HEK293T (cell line): ENCODE measurements at regions not wholly inside any gene's neighbourhood (a gene's known extent, or its start where the extent isn't known, plus 50 kb on each side); places are given as distances from the start of the nearest gene placed in this dataset.

Experiments used
- ARNT ChIP-seq: fragments of 450-650 bp; IDR thresholded peaks from 2 replicates; pipeline ENCODE4 v1.6.1; 2017; ENCODE audit warnings: mild to moderate bottlenecking
- BHLHE40 ChIP-seq: fragments of 450-650 bp; IDR thresholded peaks from 2 replicates; pipeline ENCODE4 v1.6.1; 2016; ENCODE audit warnings: mild to moderate bottlenecking, moderate library complexity, borderline replicate concordance
- CTBP1 ChIP-seq: fragments of 450-650 bp; IDR thresholded peaks from 2 replicates; pipeline ENCODE4 v1.6.1; 2016; ENCODE audit warnings: borderline replicate concordance
- ELF4 ChIP-seq: fragments of 450-650 bp; IDR thresholded peaks from 2 replicates; pipeline ENCODE4 v1.6.1; 2017; ENCODE audit warnings: antibody characterized with exemption
- FOXA1 ChIP-seq: fragments of 450-650 bp; IDR thresholded peaks from 2 replicates; pipeline ENCODE4 v1.6.1; 2016; ENCODE audit warnings: mild to moderate bottlenecking
- FOXK2 ChIP-seq: fragments of 450-650 bp; IDR thresholded peaks from 2 replicates; pipeline ENCODE4 v1.6.1; 2016; ENCODE audit warnings: mild to moderate bottlenecking
- FOXM1 ChIP-seq: fragments of 450-650 bp; IDR thresholded peaks from 2 replicates; pipeline ENCODE4 v1.6.1; 2017; ENCODE audit warnings: mild to moderate bottlenecking, borderline replicate concordance
- HDGF ChIP-seq: fragments of 450-650 bp; IDR thresholded peaks from 2 replicates; pipeline ENCODE4 v1.6.1; 2017; ENCODE audit warnings: antibody characterized with exemption, borderline replicate concordance
- L3MBTL2 ChIP-seq: fragments of 450-650 bp; conservative IDR thresholded peaks from 2 replicates; pipeline ENCODE4 v1.6.1; 2016; ENCODE audit warnings: mild to moderate bottlenecking
- LEF1 ChIP-seq: fragments of 450-650 bp; IDR thresholded peaks from 2 replicates; pipeline ENCODE4 v1.6.1; 2017; ENCODE audit warnings: mild to moderate bottlenecking, borderline replicate concordance
- NFRKB ChIP-seq: fragments of 450-650 bp; IDR thresholded peaks from 2 replicates; pipeline ENCODE4 v1.6.1; 2016; ENCODE audit warnings: mild to moderate bottlenecking, moderate library complexity
- SP1 ChIP-seq: fragments of 450-650 bp; IDR thresholded peaks from 2 replicates; pipeline ENCODE4 v1.6.1; 2017
- SUZ12 ChIP-seq: fragments of 450-650 bp; IDR thresholded peaks from 2 replicates; pipeline ENCODE4 v1.6.1; 2016; ENCODE audit warnings: mild to moderate bottlenecking
- TARDBP ChIP-seq: fragments of 450-650 bp; IDR thresholded peaks from 2 replicates; pipeline ENCODE4 v1.6.1; 2016

DNA sequence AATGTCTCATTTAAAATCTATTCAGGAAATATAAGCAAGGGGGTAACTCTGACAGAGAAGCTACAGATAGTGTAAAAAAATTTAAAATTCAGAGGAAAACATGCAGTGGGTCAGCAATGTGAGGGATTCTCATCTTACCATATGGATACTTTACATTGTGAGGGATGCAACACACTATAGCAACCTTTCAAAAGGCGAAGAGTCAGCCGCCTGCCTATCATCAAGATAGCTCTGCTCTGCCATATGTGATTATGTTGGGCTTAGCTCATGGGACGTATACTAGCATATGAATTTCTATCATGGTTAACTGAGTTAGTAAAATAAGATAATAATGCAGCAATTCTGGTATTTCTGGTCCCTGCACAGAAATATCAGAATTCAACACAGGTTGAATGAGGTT, 130.9 kb downstream of the MAP3K7 start:
- TF ChIP-seq SUZ12 (no peak), NFRKB (no peak), SP1 (no peak), TARDBP (no peak), FOXA1 (no peak), FOXM1 (no peak), CTBP1 (no peak), ELF4 (no peak), BHLHE40 (no peak), L3MBTL2 (no peak), FOXK2 (no peak), ARNT (no peak), LEF1 (no peak), HDGF (no peak)
